Activated naive CD4-positive, alpha-beta T cell treated with Interleukin-2 at 50 U/mL for 16 hours (primary cell): ENCODE measurements at regions not wholly inside any gene's neighbourhood (a gene's known extent, or its start where the extent isn't known, plus 50 kb on each side); places are given as distances from the start of the nearest gene placed in this dataset.

Experiments
- DNase-seq: peaks from one replicate; pipeline ENCODE4 v3.0.0-alpha.2; 2020

- DNase-seq = no peak
Observed at GRCh38 chr14:101027291-101027690, 123.8 kb upstream of the RTL1 start.

- DNase-seq = no peak
Observed at GRCh38 chr14:101027966-101028365, 124.4 kb upstream of the RTL1 start.

- no peak for DNase-seq
Observed at GRCh38 chr14:101028971-101029667, 125.6 kb upstream of the RTL1 start.

GRCh38 chr14:101029668-101030290, 126.3 kb upstream of the RTL1 start:
- DNase-seq = no peak

- no peak for DNase-seq
Observed at GRCh38 chr14:101030586-101030985, 127.1 kb upstream of the RTL1 start.

- no peak for DNase-seq
Observed at GRCh38 chr14:101031186-101031585, 127.7 kb upstream of the RTL1 start.

GRCh38 chr14:101031721-101032120, 128.2 kb upstream of the RTL1 start:
- DNase-seq = no peak

- DNase-seq = no peak
Observed at GRCh38 chr14:101032433-101032832, 128.9 kb upstream of the RTL1 start.

- DNase-seq = no peak
Observed at GRCh38 chr14:101033006-101033405, 129.5 kb upstream of the RTL1 start.

GRCh38 chr14:101033446-101034165, 130.1 kb upstream of the RTL1 start:
- no peak for DNase-seq

GRCh38 chr14:101034986-101035385, 131.5 kb upstream of the RTL1 start:
- DNase-seq = no peak

- DNase-seq = no peak
Observed at GRCh38 chr14:101035466-101036225, 132.1 kb upstream of the RTL1 start.

- DNase-seq = no peak
Observed at GRCh38 chr14:101037021-101037817, 133.7 kb upstream of the RTL1 start.

- no peak for DNase-seq
Observed at GRCh38 chr14:101039031-101039754, 135.7 kb upstream of the RTL1 start.

- DNase-seq = no peak
Observed at GRCh38 chr14:101039755-101040138, 136.2 kb upstream of the RTL1 start.

- no peak for DNase-seq
Observed at GRCh38 chr14:101040538-101041442, 137.3 kb upstream of the RTL1 start.

- no peak for DNase-seq
Observed at GRCh38 chr14:101043891-101044290, 140.4 kb upstream of the RTL1 start.

- no peak for DNase-seq
Observed at GRCh38 chr14:101044741-101045140, 141.2 kb upstream of the RTL1 start.

GRCh38 chr14:101045511-101045910, 142.0 kb upstream of the RTL1 start:
- no peak for DNase-seq

GRCh38 chr14:101046071-101046470, 142.5 kb upstream of the RTL1 start:
- DNase-seq = no peak

GRCh38 chr14:101047326-101047725, 143.8 kb upstream of the RTL1 start:
- DNase-seq = no peak
